Mucosa of rectum (tissue), 2 donors: ENCODE measurements at regions not wholly inside any gene's neighbourhood (a gene's known extent, or its start where the extent isn't known, plus 50 kb on each side); places are given as distances from the start of the nearest gene placed in this dataset.

Experiments
- H3K27ac ChIP-seq, 2 donors: one replicate each; pipeline ENCODE4 v1.7.0; 2013; ENCODE audit warnings: inconsistent platforms in 2 of 2, low read depth in 2 of 2, low read length in 2 of 2
- H3K27me3 ChIP-seq, 2 donors: one replicate each; pipeline ENCODE4 v1.7.0; 2013; ENCODE audit warnings: low read length in 2 of 2; ENCODE audit not compliant: control insufficient read depth in 2 of 2, insufficient read depth in 2 of 2
- H3K36me3 ChIP-seq, 2 donors: one replicate each; pipeline ENCODE4 v1.7.0; 2013; ENCODE audit warnings: low read length in 2 of 2; ENCODE audit not compliant: control insufficient read depth in 2 of 2, insufficient read depth in 2 of 2
- H3K4me1 ChIP-seq, 2 donors: one replicate each; pipeline ENCODE4 v1.7.0; 2013; ENCODE audit warnings: low read length in 2 of 2, mild to moderate bottlenecking in 1 of 2; ENCODE audit not compliant: control insufficient read depth in 2 of 2, insufficient read depth in 2 of 2
- H3K4me3 ChIP-seq, 2 donors: one replicate each; pipeline ENCODE4 v1.7.0; 2013; ENCODE audit warnings: low read length in 2 of 2
- H3K9ac ChIP-seq, 2 donors: one replicate each; pipeline ENCODE4 v1.7.0; 2013; ENCODE audit warnings: low read length in 2 of 2, low read depth in 1 of 2, mild to moderate bottlenecking in 1 of 2
- H3K9me3 ChIP-seq, 2 donors: one replicate each; pipeline ENCODE4 v1.7.0; 2013; ENCODE audit warnings: low read length in 2 of 2; ENCODE audit not compliant: control insufficient read depth in 2 of 2
- donor health status: healthy.
- donor health status: Normal muscosa, but diverticular disease.

DNA sequence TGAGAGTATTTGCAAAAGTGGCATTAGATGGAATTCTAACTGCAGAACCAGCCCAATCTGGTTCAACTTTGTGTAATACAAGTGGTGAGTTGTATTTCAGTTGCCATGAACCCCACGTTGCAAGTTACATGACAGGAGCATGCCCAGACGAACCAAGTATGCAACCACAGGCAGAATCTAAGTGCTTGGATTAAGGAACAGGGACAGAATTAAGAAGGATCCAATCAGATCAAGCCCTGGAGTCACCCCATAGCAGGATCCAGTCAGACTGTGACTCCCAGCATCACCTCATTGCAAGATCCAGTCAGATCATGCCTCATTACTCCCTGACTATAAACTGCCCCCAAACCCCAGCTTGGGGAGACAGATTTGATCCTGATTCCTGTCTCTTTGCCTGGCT, 388.7 kb upstream of the NRP1 start:
- Histone ChIP-seq H3K4me1 (no peaks in the 10 kb centered on the region), H3K27ac (no peak overlapping the region), H3K36me3 (no peaks in the 10 kb centered on the region)

GRCh38 chr10:33722067-33722466, 387.6 kb upstream of the NRP1 start:
- H3K27ac ChIP-seq = no peak overlapping the region
- peaks cover 0 to 3% of the 10 kb centered on the region in 2 donors for H3K9me3 ChIP-seq
- H3K27me3 ChIP-seq = no peaks in the 10 kb centered on the region
- no peaks in the 10 kb centered on the region for H3K36me3 ChIP-seq
- no peak overlapping the region for H3K9ac ChIP-seq
- no peaks in the 10 kb centered on the region for H3K4me1 ChIP-seq
- H3K4me3 ChIP-seq = no peak overlapping the region

More for the DNA sequence above, 388.7 kb upstream of the NRP1 start:
- H3K27me3 ChIP-seq = no peaks in the 10 kb centered on the region
- H3K9ac ChIP-seq = no peak overlapping the region
- no peak overlapping the region for H3K4me3 ChIP-seq
- H3K9me3 ChIP-seq = peaks cover 0 to 3% of the 10 kb centered on the region in 2 donors

GRCh38 chr10:33721509-33721908, 387.0 kb upstream of the NRP1 start:
- H3K36me3 ChIP-seq = no peaks in the 10 kb centered on the region
- no peak overlapping the region for H3K27ac ChIP-seq
- no peaks in the 10 kb centered on the region for H3K4me1 ChIP-seq
- H3K27me3 ChIP-seq = no peaks in the 10 kb centered on the region
- H3K4me3 ChIP-seq = no peak overlapping the region
- no peak overlapping the region for H3K9ac ChIP-seq
- peaks cover 0 to 3% of the 10 kb centered on the region in 2 donors for H3K9me3 ChIP-seq

DNA sequence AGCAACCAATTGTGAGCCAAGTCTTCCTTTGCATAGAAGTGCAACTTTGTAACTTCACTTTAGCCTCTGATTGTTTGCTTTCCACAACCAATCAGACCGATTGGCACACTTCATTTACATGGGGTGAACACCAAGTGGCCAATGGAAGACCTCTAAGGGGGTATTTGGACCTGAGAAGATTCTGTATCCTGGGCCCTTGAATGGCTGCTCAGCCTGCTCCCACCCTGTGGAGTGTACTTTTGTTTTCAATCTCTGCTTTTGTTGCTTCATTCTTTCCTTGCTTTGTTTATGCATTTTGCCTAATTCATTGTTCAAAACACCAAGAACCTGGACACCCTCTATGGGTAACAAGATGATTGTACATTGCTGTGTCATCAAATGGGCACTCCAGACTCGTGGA, 385.7 kb upstream of the NRP1 start:
- no peaks in the 10 kb centered on the region for H3K4me1 ChIP-seq
- no peaks in the 10 kb centered on the region for H3K36me3 ChIP-seq
- no peak overlapping the region for H3K4me3 ChIP-seq
- H3K27me3 ChIP-seq = no peaks in the 10 kb centered on the region
- H3K9me3 ChIP-seq = peaks cover 0 to 3% of the 10 kb centered on the region in 2 donors
- H3K27ac ChIP-seq = no peak overlapping the region
- H3K9ac ChIP-seq = no peak overlapping the region

- H3K27ac ChIP-seq = no peak overlapping the region
- no peak overlapping the region for H3K4me3 ChIP-seq
- no peak overlapping the region for H3K9ac ChIP-seq
- no peaks in the 10 kb centered on the region for H3K36me3 ChIP-seq
- H3K9me3 ChIP-seq = peaks cover 0 to 3% of the 10 kb centered on the region in 2 donors
- H3K4me1 ChIP-seq = no peaks in the 10 kb centered on the region
- H3K27me3 ChIP-seq = no peaks in the 10 kb centered on the region
Measured at GRCh38 chr10:33719005-33719703, 384.7 kb upstream of the NRP1 start.

GRCh38 chr10:33716501-33717267, 382.2 kb upstream of the NRP1 start:
- Histone ChIP-seq H3K4me3 (no peak overlapping the region), H3K4me1 (no peaks in the 10 kb centered on the region), H3K27me3 (no peaks in the 10 kb centered on the region), H3K36me3 (no peaks in the 10 kb centered on the region), H3K9ac (no peak overlapping the region), H3K9me3 (no peaks in the 10 kb centered on the region), H3K27ac (no peak overlapping the region)

DNA sequence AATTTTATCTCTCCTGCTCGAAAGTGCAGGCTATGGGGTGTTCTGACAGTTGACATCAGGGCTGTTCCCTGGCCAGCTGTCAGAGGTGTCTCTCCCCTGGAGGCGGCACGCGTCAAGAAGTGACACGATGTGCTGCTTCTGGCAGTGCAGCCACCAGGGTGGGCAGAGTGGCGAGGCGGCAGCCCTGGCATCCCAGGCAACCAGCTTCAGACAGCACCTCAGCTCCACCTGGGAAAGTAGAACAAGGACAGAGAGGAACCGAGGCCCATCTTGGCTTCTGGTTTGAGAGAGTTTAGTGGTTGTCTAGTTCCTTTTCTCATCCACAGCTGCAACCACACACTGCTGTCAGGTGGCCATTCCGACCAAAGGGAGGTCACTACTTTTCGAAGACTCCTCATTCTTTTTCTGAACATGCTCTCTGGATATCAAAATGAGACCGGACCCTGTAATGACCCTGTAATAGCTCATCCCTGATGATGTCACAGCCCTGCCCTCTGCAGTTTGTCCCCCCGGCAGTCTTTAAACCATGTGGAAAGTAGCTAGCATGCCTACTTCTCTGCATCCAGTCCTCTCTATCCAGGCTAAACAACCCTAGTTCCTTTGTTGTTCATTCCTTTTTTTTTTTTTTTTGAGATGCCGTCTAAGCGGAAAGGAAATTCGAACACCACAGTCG, 381.0 kb upstream of the NRP1 start:
- Histone ChIP-seq H3K4me3 (no peak overlapping the region), H3K9ac (no peak overlapping the region), H3K9me3 (no peaks in the 10 kb centered on the region), H3K27me3 (no peaks in the 10 kb centered on the region), H3K27ac (no peak overlapping the region), H3K4me1 (no peaks in the 10 kb centered on the region), H3K36me3 (no peaks in the 10 kb centered on the region)

- no peaks in the 10 kb centered on the region for H3K27me3 ChIP-seq
- H3K9ac ChIP-seq = no peak overlapping the region
- H3K27ac ChIP-seq = no peak overlapping the region
- H3K4me1 ChIP-seq = no peaks in the 10 kb centered on the region
- no peaks in the 10 kb centered on the region for H3K9me3 ChIP-seq
- no peaks in the 10 kb centered on the region for H3K36me3 ChIP-seq
- H3K4me3 ChIP-seq = no peak overlapping the region
Measured at GRCh38 chr10:33712825-33713224, 378.4 kb upstream of the NRP1 start.

DNA sequence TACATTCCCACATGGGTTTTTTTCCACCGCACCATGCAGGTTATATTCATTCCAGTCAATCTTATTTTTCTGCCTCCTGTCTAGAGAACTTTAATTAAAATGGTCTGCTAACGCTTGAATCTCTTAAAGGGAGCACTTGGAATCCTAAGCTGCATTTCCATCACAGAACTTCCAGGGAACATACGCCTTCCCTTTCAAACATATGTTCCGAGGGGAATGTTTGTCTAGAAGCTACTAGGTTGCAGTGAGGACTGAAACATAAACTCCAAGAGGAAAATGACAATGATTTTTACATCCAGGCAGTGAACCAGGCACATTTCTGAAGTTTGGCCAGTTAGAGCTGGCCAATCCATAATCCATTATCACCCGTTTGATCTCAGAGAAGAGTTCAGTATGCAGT, 375.5 kb upstream of the NRP1 start:
- Histone ChIP-seq H3K4me3 (no peak overlapping the region), H3K36me3 (no peaks in the 10 kb centered on the region), H3K4me1 (no peaks in the 10 kb centered on the region), H3K9me3 (no peaks in the 10 kb centered on the region), H3K27me3 (no peaks in the 10 kb centered on the region), H3K27ac (no peak overlapping the region), H3K9ac (no peak overlapping the region)
